ENCODE measurements at regions not wholly inside any gene's neighbourhood (a gene's known extent, or its start where the extent isn't known, plus 50 kb on each side); places are given as distances from the start of the nearest gene placed in this dataset.

- no peak for TF ChIP-seq HDAC2 (IDR thresholded peaks at IDR 0.05; ENCODE audit: borderline replicate concordance in 1 of 2, low read depth in 2 of 2, low read length in 2 of 2)
- no peak for TF ChIP-seq YY1 (IDR thresholded peaks at IDR 0.05; ENCODE audit: low read depth, low read length)
- TF ChIP-seq SIN3A (conservative IDR thresholded peaks at IDR 0.05 in 1 of 2, IDR thresholded peaks at IDR 0.05 in 1 of 2; ENCODE audit: low read depth in 1 of 2, low read length in 2 of 2) = no peak
- no peak for TF ChIP-seq CEBPB (IDR thresholded peaks at IDR 0.05; ENCODE audit: low read depth, low read length)
- TF ChIP-seq NANOG (IDR thresholded peaks at IDR 0.05; ENCODE audit: insufficient read depth, low read depth, low read length, poor library complexity, severe bottlenecking) = no peak
- no peak for TF ChIP-seq CTBP2 (IDR thresholded peaks at IDR 0.05; ENCODE audit: borderline replicate concordance, insufficient read depth, insufficient read length, low read length)
- TF ChIP-seq SUZ12 (IDR thresholded peaks at IDR 0.05; ENCODE audit: low read length) = no peak
- no peak for TF ChIP-seq CTCF (IDR thresholded peaks at IDR 0.05; ENCODE audit: control extremely low read depth in 1 of 3, insufficient read depth in 1 of 3, low read depth in 1 of 3, low read length in 3 of 3)
These were observed 104.7 kb upstream of the CEP85L start (continued) for GRCh38 chr6:118755941-118756646.

All from H1 (cell line).